IMR-90 (cell line): ENCODE measurements at regions not wholly inside any gene's neighbourhood (a gene's known extent, or its start where the extent isn't known, plus 50 kb on each side); places are given as distances from the start of the nearest gene placed in this dataset.

Experiments
- ATAC-seq: fragments of 200-7000 bp; cut with Tn5 transposase; 2 replicates; pipeline ENCODE4 v1.9.1; 2020; ENCODE audit warnings: low read depth, mild to moderate bottlenecking, moderate library complexity
- BruUV-seq: library from RNA; stranded (reverse); fragments of 400-500 nt; replicated peaks from 2 replicates; lab custom pipeline; 2021; lab: Mats Ljungman, UMichigan
- CTCF ChIA-PET: fragments of 300-600 bp; formaldehyde crosslinking; extraction: SDS; loops from one replicate; lab custom pipeline; 2021; ENCODE audit warnings: antibody characterized with exemption; lab: Yijun Ruan, JAX
- POLR2A ChIA-PET: fragments of 300-600 bp; sonication (Branson Sonifier 250); formaldehyde crosslinking; loops from one replicate; lab custom pipeline; 2022; ENCODE audit warnings: antibody characterized with exemption; ENCODE audit not compliant: unreplicated experiment; lab: Charles Lee
- DNase-seq: peaks from one replicate; pipeline ENCODE4 v3.0.0; 2013
- H2AFZ ChIP-seq: replicated peaks from 2 replicates; pipeline ENCODE3; 2013; ENCODE audit warnings: low read length, mild to moderate bottlenecking; ENCODE audit not compliant: poor library complexity
- H2AK5ac ChIP-seq: 2 replicates; pipeline ENCODE4 v1.6.1; 2013; ENCODE audit warnings: low read depth, low read length, inconsistent platforms
- H2AK9ac ChIP-seq: replicated peaks from 2 replicates; pipeline ENCODE3; 2013; ENCODE audit warnings: mild to moderate bottlenecking, low read depth, low read length, moderate library complexity; ENCODE audit not compliant: poor library complexity
- H2BK120ac ChIP-seq: 2 replicates; pipeline ENCODE4 v1.6.1; 2013; ENCODE audit warnings: low read depth, low read length, inconsistent platforms
- H2BK15ac ChIP-seq: 3 replicates; pipeline ENCODE4 v1.6.1; 2013; ENCODE audit warnings: low read depth, low read length, inconsistent platforms
- H2BK20ac ChIP-seq: 2 replicates; pipeline ENCODE4 v1.6.1; 2013; ENCODE audit warnings: low read depth, mild to moderate bottlenecking, inconsistent platforms, low read length, moderate library complexity
- H2BK5ac ChIP-seq: 2 replicates; pipeline ENCODE4 v1.6.1; 2013; ENCODE audit warnings: mild to moderate bottlenecking, low read depth, low read length, inconsistent platforms; ENCODE audit not compliant: poor library complexity, severe bottlenecking
- H3K14ac ChIP-seq: replicated peaks from 2 replicates; pipeline ENCODE4 v1.6.1; 2013; ENCODE audit warnings: low read depth, low read length, inconsistent platforms
- H3K18ac ChIP-seq: 2 replicates; pipeline ENCODE4 v1.6.1; 2013; ENCODE audit warnings: low read depth, low read length, control low read depth
- H3K23ac ChIP-seq: 2 replicates; pipeline ENCODE4 v1.6.1; 2013; ENCODE audit warnings: low read depth, low read length, inconsistent platforms
- H3K27ac ChIP-seq: 2 replicates; pipeline ENCODE4 v1.5.1; 2013; ENCODE audit warnings: mild to moderate bottlenecking, control low read depth, low read length; ENCODE audit not compliant: insufficient read depth
- H3K27me3 ChIP-seq: 2 replicates; pipeline ENCODE4 v1.6.1; 2013; ENCODE audit warnings: low read length; ENCODE audit not compliant: control insufficient read depth, insufficient read depth
- H3K36me3 ChIP-seq: 2 replicates; pipeline ENCODE4 v1.6.1; 2013; ENCODE audit warnings: low read length, mixed read lengths; ENCODE audit not compliant: control insufficient read depth, insufficient read depth
- H3K4ac ChIP-seq: 2 replicates; pipeline ENCODE4 v1.6.1; 2013; ENCODE audit warnings: low read depth, low read length, inconsistent platforms
- H3K4me1 ChIP-seq: 2 replicates; pipeline ENCODE4 v1.6.1; 2013; ENCODE audit warnings: low read length, mixed read lengths; ENCODE audit not compliant: control insufficient read depth, insufficient read depth
- H3K4me2 ChIP-seq: 2 replicates; pipeline ENCODE4 v1.6.1; 2013; ENCODE audit warnings: low read depth, mild to moderate bottlenecking, control low read depth, low read length, moderate library complexity
- H3K4me3 ChIP-seq: 2 replicates; pipeline ENCODE4 v1.5.1; 2013; ENCODE audit warnings: low read depth, mild to moderate bottlenecking, control low read depth, low read length, moderate library complexity; ENCODE audit not compliant: insufficient read depth
- H3K56ac ChIP-seq: 2 replicates; pipeline ENCODE4 v1.6.1; 2013; ENCODE audit warnings: low read length, inconsistent platforms; ENCODE audit not compliant: insufficient read depth; ENCODE audit errors: extremely low read depth
- H3K79me1 ChIP-seq, 2 experiments: 2 replicates each; pipeline ENCODE4 v1.6.1; 2013; ENCODE audit warnings: low read length in 2 of 2, inconsistent platforms in 1 of 2, low read depth in 1 of 2
- H3K9ac ChIP-seq: 2 replicates; pipeline ENCODE4 v1.6.1; 2013; ENCODE audit warnings: low read depth, low read length, control low read depth
- H3K9me1 ChIP-seq: 2 replicates; pipeline ENCODE4 v1.6.1; 2013; ENCODE audit warnings: low read length, inconsistent platforms; ENCODE audit not compliant: insufficient read depth
- H3K9me3 ChIP-seq: 2 replicates; pipeline ENCODE4 v1.6.1; 2013; ENCODE audit warnings: low read length; ENCODE audit not compliant: control insufficient read depth, insufficient read depth
- H4K20me1 ChIP-seq: 2 replicates; pipeline ENCODE4 v1.6.1; 2013; ENCODE audit warnings: low read length, inconsistent platforms; ENCODE audit not compliant: insufficient read depth
- H4K5ac ChIP-seq: 2 replicates; pipeline ENCODE4 v1.6.1; 2013; ENCODE audit warnings: mild to moderate bottlenecking, low read depth, low read length, control low read depth
- H4K8ac ChIP-seq, 2 experiments: 2 replicates each; pipeline ENCODE4 v1.6.1; 2013; ENCODE audit warnings: low read depth in 2 of 2, low read length in 2 of 2, control low read depth in 1 of 2, inconsistent platforms in 1 of 2
- H4K91ac ChIP-seq: 2 replicates; pipeline ENCODE4 v1.6.1; 2013; ENCODE audit warnings: low read depth, low read length, inconsistent platforms; ENCODE audit not compliant: insufficient read depth
- BHLHE40 ChIP-seq: fragments of 150-350 bp; IDR thresholded peaks from 2 replicates; pipeline ENCODE4 v1.6.1; 2016; ENCODE audit warnings: mild to moderate bottlenecking, low read depth, low read length
- CEBPB ChIP-seq: IDR thresholded peaks from 2 replicates; pipeline ENCODE4 v1.6.1; 2012; ENCODE audit warnings: low read depth, low read length, improper control_type of control experiment
- CHD1 ChIP-seq: IDR thresholded peaks from 2 replicates; pipeline ENCODE4 v1.6.1; 2012; ENCODE audit warnings: low read depth, low read length, improper control_type of control experiment
- ELK1 ChIP-seq: fragments of 150-350 bp; IDR thresholded peaks from 2 replicates; pipeline ENCODE4 v1.6.1; 2016; ENCODE audit warnings: low read depth, mild to moderate bottlenecking, low read length, moderate library complexity, borderline replicate concordance
- MAZ ChIP-seq: IDR thresholded peaks from 2 replicates; pipeline ENCODE4 v1.6.1; 2012; ENCODE audit warnings: low read depth, mild to moderate bottlenecking, low read length, improper control_type of control experiment, moderate library complexity, borderline replicate concordance
- MXI1 ChIP-seq: IDR thresholded peaks from 2 replicates; pipeline ENCODE4 v1.6.1; 2012; ENCODE audit warnings: low read depth, mild to moderate bottlenecking, low read length, moderate library complexity, borderline replicate concordance
- NFE2L2 ChIP-seq: fragments of 150-350 bp; IDR thresholded peaks from 2 replicates; pipeline ENCODE4 v1.6.1; 2016; ENCODE audit warnings: low read depth, mild to moderate bottlenecking, low read length
- POLR2A ChIP-seq: IDR thresholded peaks from 2 replicates; pipeline ENCODE4 v1.6.1; 2012; ENCODE audit warnings: mild to moderate bottlenecking, low read depth, low read length
- RAD21 ChIP-seq: IDR thresholded peaks from 2 replicates; pipeline ENCODE4 v1.6.1; 2012; ENCODE audit warnings: low read length, improper control_type of control experiment
- RCOR1 ChIP-seq: IDR thresholded peaks from 2 replicates; pipeline ENCODE4 v1.6.1; 2012; ENCODE audit warnings: mild to moderate bottlenecking, low read length, improper control_type of control experiment; ENCODE audit not compliant: insufficient replicate concordance
- RFX5 ChIP-seq: IDR thresholded peaks from 2 replicates; pipeline ENCODE4 v1.8.0; 2012; ENCODE audit warnings: low read depth, mild to moderate bottlenecking, low read length, moderate library complexity
- SMC3 ChIP-seq: fragments of 150-350 bp; IDR thresholded peaks from 2 replicates; pipeline ENCODE4 v1.6.1; 2016; ENCODE audit warnings: low read depth, mild to moderate bottlenecking, antibody characterized with exemption, low read length, moderate library complexity
- WGBS, 2 experiments: methylation state at CpG; one replicate each; pipeline versions ENCODE4 v1.1.5 to v1.1.7; 2013; ENCODE audit warnings: missing lambda C conversion rate in 2 of 2; ENCODE audit not compliant: insufficient read length in 1 of 2; ENCODE audit errors: extremely low coverage in 2 of 2; 5-methylcytosine and 5-hydroxymethylcytosine counted together
- dilution Hi-C: fragments of 300-500 bp; cut with HindIII; formaldehyde crosslinking; loops from one replicate; pipeline ENCODE4 v1.14.3; 2018; ENCODE audit warnings: low sequenced_read_pairs; ENCODE audit not compliant: unreplicated experiment
- in situ Hi-C: fragments of 300-500 bp; cut with MboI; formaldehyde crosslinking; loops from 3 replicates; pipeline ENCODE4 v1.14.3; 2019; ENCODE audit warnings: low sequenced_read_pairs, inconsistent platforms, mixed read lengths
- intact Hi-C: fragments of 100-400 bp; cut with micrococcal nuclease; formaldehyde crosslinking; loops from 2 replicates; pipeline ENCODE4 v1.10.0; 2022
- TF ChIP-seq, protein P1 (sequence below): fragments of 150-350 bp; IDR thresholded peaks from 2 replicates; pipeline ENCODE4 v1.6.1; 2017; ENCODE audit warnings: mild to moderate bottlenecking, antibody characterized with exemption, low read length, low read depth

DNA sequence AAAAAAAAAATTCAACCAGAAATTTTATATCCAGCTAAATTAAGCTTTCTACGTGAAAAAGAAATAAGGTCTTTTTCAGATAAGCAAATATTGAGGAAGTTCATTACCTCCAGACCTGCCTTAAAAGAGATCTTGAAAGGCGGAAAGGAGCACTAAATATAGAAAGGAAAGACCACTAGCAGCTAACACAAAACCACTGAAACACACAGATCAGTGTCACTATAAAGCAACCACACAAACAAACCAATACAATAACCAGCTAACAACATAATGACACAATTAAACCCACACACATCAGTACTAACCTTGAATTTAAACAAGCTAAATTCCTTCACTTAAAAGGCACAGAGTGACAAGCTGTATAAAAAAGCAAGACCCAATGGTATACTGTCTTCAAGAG lies 958.3 kb downstream of the TSN start:
- H3K56ac ChIP-seq, result no peak overlapping the region
- no peak overlapping the region for H3K27ac ChIP-seq
- no peak overlapping the region for H3K18ac ChIP-seq
- H4K8ac ChIP-seq, result no peak overlapping the region
- CTCF ChIA-PET, result no interaction called here
- no peak overlapping the region for H4K91ac ChIP-seq
- in situ Hi-C loops (no loop called here), dilution Hi-C loops (no loop called here), intact Hi-C loops (no loop called here)
- H4K5ac ChIP-seq, result no peak overlapping the region
- no peaks in the 10 kb centered on the region for H3K4me1 ChIP-seq
- no peak overlapping the region for H3K23ac ChIP-seq
- no peaks in the 10 kb centered on the region for H3K27me3 ChIP-seq
- no peak overlapping the region for H2AFZ ChIP-seq
- H3K79me1 ChIP-seq, result no peaks in the 10 kb centered on the region
- H3K9me1 ChIP-seq, result no peaks in the 10 kb centered on the region
- BruUV-seq, result no TSS peak
- DNase-seq (no peak), ATAC-seq (no peak)
- H3K4ac ChIP-seq, result no peak overlapping the region
- H2AK5ac ChIP-seq, result no peak overlapping the region
- H2BK120ac ChIP-seq, result no peak overlapping the region
- H3K36me3 ChIP-seq, result no peaks in the 10 kb centered on the region
- no peak overlapping the region for H2AK9ac ChIP-seq
- TF ChIP-seq POLR2A (no peak), NFE2L2 (no peak), ELK1 (no peak), RCOR1 (no peak), MAZ (no peak), CHD1 (no peak), RFX5 (no peak), MXI1 (no peak), BHLHE40 (no peak), CEBPB (no peak), RAD21 (no peak), SMC3 (no peak)
- TF ChIP-seq, protein P1, sequence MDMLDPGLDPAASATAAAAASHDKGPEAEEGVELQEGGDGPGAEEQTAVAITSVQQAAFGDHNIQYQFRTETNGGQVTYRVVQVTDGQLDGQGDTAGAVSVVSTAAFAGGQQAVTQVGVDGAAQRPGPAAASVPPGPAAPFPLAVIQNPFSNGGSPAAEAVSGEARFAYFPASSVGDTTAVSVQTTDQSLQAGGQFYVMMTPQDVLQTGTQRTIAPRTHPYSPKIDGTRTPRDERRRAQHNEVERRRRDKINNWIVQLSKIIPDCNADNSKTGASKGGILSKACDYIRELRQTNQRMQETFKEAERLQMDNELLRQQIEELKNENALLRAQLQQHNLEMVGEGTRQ, result no peak
- H2BK5ac ChIP-seq, result no peak overlapping the region
- peaks cover 18% of the 10 kb centered on the region for H3K9me3 ChIP-seq
- H2BK15ac ChIP-seq, result no peak overlapping the region
- POLR2A ChIA-PET, result no interaction called here
- no CpG with 5 or more reads among the region's 2 CpGs for WGBS, 2 experiments
- no peak overlapping the region for H3K14ac ChIP-seq
- H4K20me1 ChIP-seq, result no peaks in the 10 kb centered on the region
- no peak overlapping the region for H3K9ac ChIP-seq
- no peak overlapping the region for H2BK20ac ChIP-seq
- no peak overlapping the region for H3K4me3 ChIP-seq
- no peak overlapping the region for H3K4me2 ChIP-seq
